Activated CD8-positive, alpha-beta memory T cell treated with anti-CD3 and anti-CD28 coated beads for 36 hours (primary cell): ENCODE measurements at regions not wholly inside any gene's neighbourhood (a gene's known extent, or its start where the extent isn't known, plus 50 kb on each side); places are given as distances from the start of the nearest gene placed in this dataset.

ENCODE experiments used
- CTCF ChIA-PET: fragments of 350-600 bp; sonication (Branson Sonifier 250); formaldehyde crosslinking; loops from one replicate; lab custom pipeline; 2021; ENCODE audit warnings: antibody characterized with exemption; lab: Charles Lee
- POLR2A ChIA-PET: fragments of 350-600 bp; sonication (Branson Sonifier 250); formaldehyde crosslinking; loops from one replicate; lab custom pipeline; 2021; ENCODE audit warnings: antibody characterized with exemption; lab: Charles Lee

DNA sequence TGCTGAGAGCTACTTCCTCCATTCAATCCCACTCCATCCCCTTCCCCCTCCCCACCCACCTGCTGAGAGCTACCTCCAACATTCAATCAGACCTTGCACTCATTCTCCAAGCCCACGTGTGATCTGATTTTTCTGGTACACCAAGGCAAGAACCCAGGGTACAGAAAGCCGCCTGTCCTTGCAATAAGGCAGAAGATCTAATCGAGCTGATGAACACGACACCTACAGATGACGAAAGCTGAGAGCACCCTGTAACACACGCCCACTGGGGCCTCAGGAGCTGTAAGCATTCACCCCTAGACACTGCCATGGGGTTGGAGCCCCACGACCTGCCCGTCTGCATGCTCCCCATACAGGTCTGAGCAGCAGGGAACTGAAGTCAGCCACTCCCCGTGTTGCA is 58.3 kb downstream of the TRIML1 start:
- POLR2A ChIA-PET, result no interaction called here
- CTCF ChIA-PET, result no interaction called here

- CTCF ChIA-PET, result no interaction called here
Measured at GRCh38 chr4:188198982-188199792, 59.9 kb downstream of the TRIML1 start.

GRCh38 chr4:188201851-188202250 is 62.6 kb downstream of the TRIML1 start:
- CTCF ChIA-PET, result no interaction called here
- POLR2A ChIA-PET, result no interaction called here

More at GRCh38 chr4:188198982-188199792, 59.9 kb downstream of the TRIML1 start:
- POLR2A ChIA-PET, result no interaction called here

DNA sequence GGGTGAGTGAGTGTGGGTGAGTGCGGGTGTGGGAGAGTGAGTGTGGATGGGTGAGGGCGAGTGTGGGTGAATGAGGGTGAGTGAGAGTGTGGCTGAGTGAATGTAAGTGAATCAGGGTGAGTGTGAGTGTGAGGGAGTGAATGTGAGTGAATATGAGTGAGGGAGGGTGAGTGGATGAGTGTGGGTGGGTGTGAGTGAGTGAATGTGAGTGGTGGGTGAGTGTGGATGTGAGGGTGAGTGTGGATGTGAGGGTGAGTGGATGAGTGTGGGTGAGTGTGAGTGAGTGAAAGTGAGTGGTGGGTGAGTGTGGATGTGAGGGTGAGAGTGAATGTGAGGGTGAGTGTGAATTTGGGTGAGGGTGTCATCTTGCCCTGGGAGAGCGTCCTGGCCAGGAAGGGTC is 67.5 kb downstream of the TRIML1 start:
- ChIA-PET POLR2A (no interaction called here), CTCF (no interaction called here)

DNA sequence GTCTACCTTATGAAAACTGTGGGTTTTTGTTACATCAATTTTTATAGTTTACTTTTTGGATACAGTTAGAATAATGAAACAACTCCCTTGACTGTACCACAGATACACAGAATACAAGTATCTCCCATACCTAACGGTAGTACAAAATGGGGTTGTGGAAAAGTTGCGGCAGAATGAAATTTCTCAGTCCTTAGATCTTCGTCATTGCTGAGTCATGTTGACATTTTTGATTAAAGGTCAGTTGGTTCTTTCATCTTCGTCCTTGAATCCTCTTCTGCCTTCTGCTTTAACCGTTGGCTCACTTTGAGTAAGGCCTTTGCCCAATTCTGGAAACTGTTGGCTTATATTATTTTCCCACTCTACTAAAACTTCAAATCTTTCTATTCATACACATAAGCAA is 75.6 kb downstream of the TRIML1 start:
- CTCF ChIA-PET, result no interaction called here
- POLR2A ChIA-PET, result no interaction called here

DNA sequence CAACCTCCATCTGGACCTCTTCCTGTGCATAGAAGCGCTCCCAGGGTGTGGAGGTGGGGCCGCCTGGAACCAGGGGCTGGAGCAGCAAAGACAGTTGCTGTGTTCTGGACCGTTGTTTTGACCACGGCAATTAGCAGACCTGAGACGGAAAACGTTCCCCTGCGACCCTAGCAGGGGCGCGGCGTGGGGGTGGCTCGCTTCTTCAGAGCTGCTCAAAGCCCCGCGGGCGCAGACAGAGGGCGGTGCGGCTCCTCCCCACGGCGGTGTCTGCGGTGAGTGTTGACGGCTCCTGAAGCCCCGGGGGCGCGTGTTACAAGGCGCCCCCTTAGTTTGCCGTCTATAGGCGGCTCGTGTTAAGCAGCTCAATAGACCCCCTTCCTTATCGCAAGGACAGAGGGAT is 79.2 kb downstream of the TRIML1 start:
- ChIA-PET POLR2A (no interaction called here), CTCF (no interaction called here)

GRCh38 chr4:188220006-188220405 is 80.8 kb downstream of the TRIML1 start:
- ChIA-PET CTCF (no interaction called here), POLR2A (no interaction called here)

- CTCF ChIA-PET, result no interaction called here
- POLR2A ChIA-PET, result no interaction called here
Measured at GRCh38 chr4:188221090-188221489, 81.8 kb downstream of the TRIML1 start.

DNA sequence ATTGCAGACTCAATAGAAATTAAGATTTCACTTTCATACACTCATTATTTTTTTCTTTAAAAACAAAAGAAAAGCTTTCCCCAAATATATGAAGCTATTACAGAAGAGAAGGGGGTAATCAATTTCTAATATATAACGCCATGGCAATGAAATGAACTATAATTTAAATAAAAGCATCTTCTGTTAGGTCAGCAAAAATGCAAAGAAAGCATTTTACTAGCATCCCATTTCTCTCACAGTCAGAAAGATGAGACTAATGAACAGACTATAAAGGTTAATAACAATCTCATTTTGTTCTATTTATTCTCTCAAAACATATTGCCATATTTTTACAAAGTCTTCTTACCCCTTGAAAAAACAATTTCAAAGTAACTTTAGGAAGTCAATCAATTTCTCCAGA is 89.0 kb downstream of the TRIML1 start:
- ChIA-PET POLR2A (no interaction called here), CTCF (interaction anchor here (0.6 kb wide), 1 partner anchor 41 kb away, joined by 3 read pairs; no protein-coding TSS in a partner anchor)

DNA sequence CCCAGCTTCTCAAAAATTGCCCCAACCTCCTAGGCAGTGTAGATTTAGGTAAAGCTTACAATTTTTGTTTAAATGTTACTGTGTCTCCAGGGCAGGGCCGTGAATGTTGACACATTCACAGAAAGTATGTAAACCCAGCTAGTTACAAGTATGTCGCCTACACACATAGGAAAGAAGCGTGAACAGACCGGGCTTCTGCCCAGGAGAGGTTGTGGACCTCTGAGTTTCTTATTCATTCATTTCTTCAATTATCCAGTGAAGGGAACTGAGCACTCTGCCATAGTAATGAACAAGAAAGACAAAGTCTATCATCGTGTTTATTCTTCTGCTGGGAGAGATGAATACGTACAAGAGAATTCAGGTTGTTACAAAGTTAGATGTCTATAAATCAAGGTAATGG is 93.2 kb downstream of the TRIML1 start:
- POLR2A ChIA-PET, result no interaction called here

DNA sequence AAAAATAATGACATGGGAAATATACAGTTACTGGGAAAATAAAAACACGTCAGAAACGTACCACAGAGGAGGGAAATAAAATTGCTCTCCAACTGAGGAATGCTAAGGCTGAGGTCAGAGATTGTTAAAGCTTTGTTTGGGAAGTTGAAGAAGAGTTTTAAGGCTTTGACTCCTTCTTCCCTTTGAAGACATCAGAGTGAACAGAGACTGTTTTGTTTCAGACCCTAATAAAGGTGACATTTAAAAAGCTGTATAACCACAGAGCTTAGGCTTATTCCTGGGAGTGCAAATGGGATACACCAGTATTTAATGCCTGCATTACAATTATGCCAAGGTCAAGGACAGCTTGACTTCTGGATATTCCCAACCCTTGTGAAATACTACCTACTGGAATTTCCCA is 102.8 kb downstream of the TRIML1 start:
- ChIA-PET POLR2A (no interaction called here), CTCF (no interaction called here)

More for the DNA sequence above, 93.2 kb downstream of the TRIML1 start:
- CTCF ChIA-PET, result no interaction called here

- CTCF ChIA-PET, result no interaction called here
- POLR2A ChIA-PET, result no interaction called here
Measured at GRCh38 chr4:188245651-188246050, 106.4 kb downstream of the TRIML1 start.

DNA sequence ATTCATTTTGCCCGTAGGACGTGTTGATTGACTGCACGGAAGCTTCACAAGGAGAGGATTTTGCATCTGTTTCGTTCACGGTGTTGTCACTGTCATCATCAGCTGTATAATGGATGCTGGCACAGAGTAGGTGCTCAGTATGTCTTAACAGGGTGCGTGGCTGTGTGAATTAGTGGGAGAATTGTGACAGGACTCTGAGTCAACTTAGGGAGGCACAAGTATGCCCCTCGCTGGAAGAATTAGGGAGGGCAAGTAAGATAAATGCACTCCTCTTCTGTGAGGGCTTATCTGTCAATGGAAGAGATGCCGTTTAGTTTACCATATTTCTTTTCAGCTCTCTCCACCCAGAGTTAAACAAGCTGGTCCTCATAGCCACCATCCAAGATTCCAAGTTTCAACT is 107.2 kb downstream of the TRIML1 start:
- ChIA-PET CTCF (no interaction called here), POLR2A (no interaction called here)

GRCh38 chr4:188254211-188254610 is 115.0 kb downstream of the TRIML1 start:
- ChIA-PET POLR2A (no interaction called here), CTCF (no interaction called here)

DNA sequence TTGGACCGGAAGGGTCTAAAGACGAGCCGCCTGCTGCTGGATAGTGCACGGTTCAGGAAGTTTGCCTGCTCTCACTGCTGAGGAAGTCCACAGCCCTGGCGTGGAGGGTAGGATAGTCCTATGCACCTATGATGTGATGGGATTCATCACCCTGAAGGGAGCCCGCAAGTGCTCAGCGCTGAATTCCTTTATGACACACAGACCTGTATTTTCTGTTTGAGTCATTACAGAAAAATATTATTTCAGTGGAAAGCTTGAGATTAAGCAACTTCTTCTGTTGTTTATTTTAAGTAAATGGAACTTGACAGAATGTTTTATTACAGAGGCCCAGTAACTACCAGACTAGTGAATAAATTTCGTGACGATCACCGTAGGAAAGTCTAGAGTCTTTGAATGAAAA is 123.2 kb downstream of the TRIML1 start:
- ChIA-PET CTCF (no interaction called here), POLR2A (no interaction called here)

DNA sequence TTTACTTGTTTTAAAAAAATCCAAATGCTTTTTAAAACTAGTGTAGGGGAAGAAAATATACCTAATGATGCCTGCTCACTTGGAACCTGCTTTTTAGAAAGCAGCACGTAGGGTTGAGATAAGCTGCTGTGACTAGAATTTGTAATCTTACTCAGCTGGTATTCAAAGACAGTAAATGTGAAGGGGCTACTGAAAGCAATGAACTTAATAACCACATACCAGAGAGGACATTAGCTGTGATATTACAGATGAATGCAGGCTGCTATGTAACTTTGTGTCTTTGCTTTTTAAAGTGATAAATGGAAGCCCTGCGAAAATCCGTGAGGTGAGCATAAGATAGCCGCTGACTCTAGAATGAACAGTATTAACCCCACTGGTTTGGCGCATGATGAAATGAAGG is 124.1 kb downstream of the TRIML1 start:
- ChIA-PET POLR2A (no interaction called here), CTCF (no interaction called here)

- ChIA-PET POLR2A (no interaction called here), CTCF (no interaction called here)
Measured at GRCh38 chr4:188266386-188266785, 127.1 kb downstream of the TRIML1 start.

DNA sequence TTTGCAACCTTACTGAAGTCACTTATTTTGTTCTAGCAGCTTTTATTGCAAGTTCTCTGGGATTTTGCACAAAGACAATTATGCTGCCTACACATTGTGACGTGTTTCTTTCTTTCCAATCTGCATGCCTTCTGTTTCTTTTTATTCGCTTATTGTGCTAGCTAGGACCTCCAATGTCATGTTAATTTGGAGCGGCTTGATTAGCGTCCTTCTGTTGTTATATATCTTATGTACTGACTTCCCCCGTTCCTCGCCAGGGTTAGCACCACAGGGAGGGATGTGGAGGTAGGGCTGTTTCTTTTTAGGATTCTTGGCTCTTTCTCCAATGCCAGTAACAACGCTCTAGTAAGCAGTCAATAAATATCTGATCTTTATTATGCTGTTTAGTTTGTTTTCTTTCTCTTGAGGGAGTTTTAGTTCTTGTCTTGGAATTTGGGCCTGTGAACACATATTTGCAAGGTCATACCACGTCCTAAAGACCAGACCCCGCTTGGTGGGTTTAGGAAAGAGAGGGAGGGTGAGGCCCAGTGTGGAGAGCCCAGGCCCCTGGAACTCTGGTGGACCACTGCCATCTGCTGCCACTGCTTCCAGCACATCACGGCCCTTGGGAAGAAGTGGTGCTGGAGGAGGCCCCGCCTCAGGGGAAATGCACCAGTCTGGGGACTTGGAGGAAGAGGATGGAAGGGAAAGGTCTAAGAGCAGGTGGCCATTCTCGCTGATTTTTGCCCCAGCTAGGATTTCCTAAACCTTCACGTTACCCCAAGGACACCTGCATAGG is 129.1 kb downstream of the TRIML1 start:
- POLR2A ChIA-PET, result no interaction called here
- CTCF ChIA-PET, result no interaction called here

- POLR2A ChIA-PET, result no interaction called here
- CTCF ChIA-PET, result no interaction called here
Measured at GRCh38 chr4:188270273-188271069, 131.2 kb downstream of the TRIML1 start.

DNA sequence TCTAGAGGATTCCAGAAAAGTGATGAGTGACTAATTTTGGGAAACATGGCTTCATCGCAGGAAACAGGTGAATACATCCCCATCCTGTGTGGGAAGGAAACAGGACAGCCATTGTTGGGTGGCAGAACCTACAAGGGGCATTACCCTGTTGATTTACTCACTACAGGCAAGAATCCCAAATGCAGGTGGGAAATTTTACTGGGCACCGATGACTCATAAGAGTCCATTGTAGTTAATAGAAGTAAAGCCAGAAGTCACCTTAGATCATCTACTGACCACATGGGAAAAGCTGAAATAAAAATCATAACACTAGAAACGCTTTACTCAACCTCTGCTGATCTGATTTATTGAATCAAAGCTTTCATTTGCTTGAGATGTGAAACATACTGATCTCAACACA is 136.4 kb downstream of the TRIML1 start:
- ChIA-PET CTCF (no interaction called here), POLR2A (no interaction called here)
